Tibial nerve (tissue), 4 donors: ENCODE measurements at regions not wholly inside any gene's neighbourhood (a gene's known extent, or its start where the extent isn't known, plus 50 kb on each side); places are given as distances from the start of the nearest gene placed in this dataset.

Experiments
- DNase-seq, 2 donors: peaks; one replicate each; pipeline ENCODE4 v3.0.0-alpha.2; 2019; ENCODE audit warnings: low spot score in 2 of 2
- H3K27ac ChIP-seq, 4 donors: fragments of 200-600 bp; sonication (generic) in 3 of 4; one replicate each; pipeline ENCODE4 v1.5.1; 2017 to 2019; ENCODE audit warnings: mild to moderate bottlenecking in 1 of 4
- H3K27me3 ChIP-seq, 2 donors: fragments of 200-600 bp; sonication (generic) in 1 of 2; one replicate each; pipeline versions ENCODE4 v1.5.1 to v1.6.0; 2017 to 2019
- H3K36me3 ChIP-seq, 3 donors: fragments of 200-600 bp; sonication (generic); one replicate each; pipeline ENCODE4 v1.5.1; 2018 to 2019
- H3K4me1 ChIP-seq, 4 donors: fragments of 200-600 bp; sonication (generic) in 3 of 4; one replicate each; pipeline ENCODE4 v1.5.1; 2017 to 2019
- H3K4me3 ChIP-seq, 4 donors: fragments of 200-600 bp; sonication (generic) in 3 of 4; one replicate each; pipeline ENCODE4 v1.5.1; 2017 to 2019; ENCODE audit warnings: mild to moderate bottlenecking in 1 of 4, moderate library complexity in 1 of 4
- H3K9me3 ChIP-seq, 4 donors: fragments of 200-600 bp; sonication (generic) in 3 of 4; one replicate each; pipeline ENCODE4 v1.5.1; 2017 to 2019
- EP300 ChIP-seq, 2 donors: sonication (generic); formaldehyde crosslinking; IDR thresholded peaks; one replicate each; pipeline ENCODE4 v1.6.1; 2017; ENCODE audit warnings: antibody characterized with exemption in 2 of 2, mild to moderate bottlenecking in 1 of 2
- POLR2A ChIP-seq, 2 donors: fragments of 450-650 bp; IDR thresholded peaks; one replicate each; pipeline ENCODE4 v1.6.1; 2017; ENCODE audit warnings: antibody characterized with exemption in 2 of 2, mild to moderate bottlenecking in 2 of 2, moderate library complexity in 2 of 2
- WGBS, 2 donors: methylation state at CpG; one replicate each; pipeline ENCODE4 v1.1.5; 2018; 5-methylcytosine and 5-hydroxymethylcytosine counted together
- TF ChIP-seq, protein P1 (sequence below), 5 experiments: fragments of 200-600 bp in 3 of 5; fragments of 450-650 bp in 2 of 5; sonication (generic) in 3 of 5; IDR thresholded peaks; one replicate each; pipeline ENCODE4 v1.5.1; 2016 to 2019; ENCODE audit warnings: antibody characterized with exemption in 5 of 5, mild to moderate bottlenecking in 3 of 5, moderate library complexity in 2 of 5

DNA sequence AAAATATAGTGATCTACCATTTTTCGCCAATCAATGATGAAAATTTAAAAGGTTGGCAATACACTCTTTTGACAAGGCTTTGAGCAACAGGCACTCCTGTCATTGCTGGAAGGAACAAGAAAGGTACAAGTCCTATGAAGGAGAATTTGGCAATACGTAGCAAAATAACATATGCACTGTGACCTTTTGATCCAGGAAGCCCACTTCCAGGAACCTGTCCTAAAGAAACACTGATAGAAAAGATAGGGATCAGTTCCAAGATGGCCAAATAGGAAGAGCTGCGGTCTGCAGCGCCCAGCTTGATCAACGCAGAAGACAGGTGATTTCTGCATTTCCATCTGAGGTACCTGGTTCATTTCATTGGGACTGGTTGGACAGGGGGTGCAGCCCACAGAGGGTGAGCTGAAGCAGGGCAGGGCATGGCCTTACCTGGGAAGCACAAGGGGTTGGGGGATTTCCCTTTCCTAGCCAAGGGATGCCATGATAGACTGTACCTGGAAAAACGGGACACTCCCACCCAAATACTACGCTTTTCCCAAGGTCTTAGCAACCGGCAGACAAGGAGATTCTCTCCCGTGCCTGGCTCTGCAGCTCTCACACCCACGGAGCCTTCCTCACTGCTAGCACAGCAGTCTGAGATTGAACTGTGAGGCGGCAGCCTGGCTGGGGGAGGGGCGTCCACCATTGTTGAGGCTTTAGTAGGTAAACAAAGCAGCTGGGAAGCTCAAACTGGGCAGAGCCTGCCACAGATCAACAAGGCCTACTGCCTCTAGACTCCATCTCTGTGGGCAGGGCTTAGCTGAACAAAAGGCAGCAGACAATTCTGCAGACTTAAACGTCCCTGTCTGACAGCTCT, 69.7 kb upstream of the GALNT18 start:
- H3K4me1 ChIP-seq: no peaks in the 10 kb centered on the region
- H3K9me3 ChIP-seq: peaks cover 0 to 4% (median 0%) of the 10 kb centered on the region in 4 donors
- no peaks in the 10 kb centered on the region for H3K27me3 ChIP-seq
- TF ChIP-seq, protein P1, sequence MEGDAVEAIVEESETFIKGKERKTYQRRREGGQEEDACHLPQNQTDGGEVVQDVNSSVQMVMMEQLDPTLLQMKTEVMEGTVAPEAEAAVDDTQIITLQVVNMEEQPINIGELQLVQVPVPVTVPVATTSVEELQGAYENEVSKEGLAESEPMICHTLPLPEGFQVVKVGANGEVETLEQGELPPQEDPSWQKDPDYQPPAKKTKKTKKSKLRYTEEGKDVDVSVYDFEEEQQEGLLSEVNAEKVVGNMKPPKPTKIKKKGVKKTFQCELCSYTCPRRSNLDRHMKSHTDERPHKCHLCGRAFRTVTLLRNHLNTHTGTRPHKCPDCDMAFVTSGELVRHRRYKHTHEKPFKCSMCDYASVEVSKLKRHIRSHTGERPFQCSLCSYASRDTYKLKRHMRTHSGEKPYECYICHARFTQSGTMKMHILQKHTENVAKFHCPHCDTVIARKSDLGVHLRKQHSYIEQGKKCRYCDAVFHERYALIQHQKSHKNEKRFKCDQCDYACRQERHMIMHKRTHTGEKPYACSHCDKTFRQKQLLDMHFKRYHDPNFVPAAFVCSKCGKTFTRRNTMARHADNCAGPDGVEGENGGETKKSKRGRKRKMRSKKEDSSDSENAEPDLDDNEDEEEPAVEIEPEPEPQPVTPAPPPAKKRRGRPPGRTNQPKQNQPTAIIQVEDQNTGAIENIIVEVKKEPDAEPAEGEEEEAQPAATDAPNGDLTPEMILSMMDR (IDR thresholded peaks at IDR 0.05): no peak
- TF ChIP-seq EP300 (IDR thresholded peaks at IDR 0.05) (no peak), POLR2A (IDR thresholded peaks at IDR 0.05) (no peak)
- WGBS, 2 donors: 59 to 63% methylated on average over 13 of the region's 13 CpGs
- no peak for DNase-seq
- H3K4me3 ChIP-seq: no peak overlapping the region
- no peaks in the 10 kb centered on the region for H3K36me3 ChIP-seq
- no peak overlapping the region for H3K27ac ChIP-seq

GRCh38 chr11:11681536-11681935, 59.7 kb upstream of the GALNT18 start:
- no peaks in the 10 kb centered on the region for H3K27me3 ChIP-seq
- H3K4me3 ChIP-seq: no peak overlapping the region
- no peak overlapping the region for H3K27ac ChIP-seq
- no peak for TF ChIP-seq POLR2A (IDR thresholded peaks at IDR 0.05)
- no peak for TF ChIP-seq EP300 (IDR thresholded peaks at IDR 0.05)
- TF ChIP-seq, protein P1 (IDR thresholded peaks at IDR 0.05): no peak
- DNase-seq: no peak
- H3K36me3 ChIP-seq: no peaks in the 10 kb centered on the region
- no peaks in the 10 kb centered on the region for H3K4me1 ChIP-seq
- H3K9me3 ChIP-seq: peaks cover 0 to 12% (median 2%) of the 10 kb centered on the region in 4 donors

- WGBS, 2 donors: 87 to 89% methylated on average over 5 of the region's 5 CpGs
- DNase-seq: no peak
- Histone ChIP-seq H3K36me3 (no peaks in the 10 kb centered on the region), H3K27ac (no peak overlapping the region), H3K9me3 (no peaks in the 10 kb centered on the region), H3K4me3 (no peak overlapping the region), H3K4me1 (no peaks in the 10 kb centered on the region), H3K27me3 (no peaks in the 10 kb centered on the region)
- TF ChIP-seq POLR2A (IDR thresholded peaks at IDR 0.05) (no peak), EP300 (IDR thresholded peaks at IDR 0.05) (no peak)
Measured at GRCh38 chr11:11677672-11678356, 56.0 kb upstream of the GALNT18 start.

- Histone ChIP-seq H3K4me3 (no peak overlapping the region), H3K36me3 (no peaks in the 10 kb centered on the region), H3K4me1 (no peaks in the 10 kb centered on the region), H3K9me3 (no peaks in the 10 kb centered on the region), H3K27ac (no peak overlapping the region), H3K27me3 (no peaks in the 10 kb centered on the region)
- 80 to 86% methylated on average over 4 of the region's 4 CpGs for WGBS, 2 donors
- no peak for DNase-seq
- TF ChIP-seq POLR2A (IDR thresholded peaks at IDR 0.05) (no peak), EP300 (IDR thresholded peaks at IDR 0.05) (no peak)
- TF ChIP-seq, protein P1 (IDR thresholded peaks at IDR 0.05): no peak
Measured at GRCh38 chr11:11675671-11676181, 53.9 kb upstream of the GALNT18 start.

- 81 to 85% methylated on average over 8 of the region's 8 CpGs for WGBS, 2 donors
Measured at GRCh38 chr11:11672789-11673188, 51.0 kb upstream of the GALNT18 start.

More at GRCh38 chr11:11672789-11673188, 51.0 kb upstream of the GALNT18 start:
- Histone ChIP-seq H3K27me3 (no peaks in the 10 kb centered on the region), H3K4me1 (peaks cover 0 to 11% (median 0%) of the 10 kb centered on the region in 4 donors), H3K36me3 (no peaks in the 10 kb centered on the region), H3K27ac (no peak overlapping the region), H3K4me3 (no peak overlapping the region), H3K9me3 (no peaks in the 10 kb centered on the region)
- no peak for DNase-seq
- TF ChIP-seq, protein P1 (IDR thresholded peaks at IDR 0.05): no peak
- TF ChIP-seq POLR2A (IDR thresholded peaks at IDR 0.05): no peak
- TF ChIP-seq EP300 (IDR thresholded peaks at IDR 0.05): no peak
